GM19043 (cell line): ENCODE measurements at regions not wholly inside any gene's neighbourhood (a gene's known extent, or its start where the extent isn't known, plus 50 kb on each side); places are given as distances from the start of the nearest gene placed in this dataset.

Experiments used
- ATAC-seq: cut with Tn5 transposase; IDR thresholded peaks from one replicate; pipeline ENCODE4 v1.9.1; 2021; ENCODE audit warnings: low read depth; ENCODE audit not compliant: unreplicated experiment

GRCh38 chr6:92559003-92559402, 860.4 kb downstream of the EPHA7 start:
- ATAC-seq = no peak

GRCh38 chr6:92550501-92550900, 868.9 kb downstream of the EPHA7 start:
- ATAC-seq = no peak

DNA sequence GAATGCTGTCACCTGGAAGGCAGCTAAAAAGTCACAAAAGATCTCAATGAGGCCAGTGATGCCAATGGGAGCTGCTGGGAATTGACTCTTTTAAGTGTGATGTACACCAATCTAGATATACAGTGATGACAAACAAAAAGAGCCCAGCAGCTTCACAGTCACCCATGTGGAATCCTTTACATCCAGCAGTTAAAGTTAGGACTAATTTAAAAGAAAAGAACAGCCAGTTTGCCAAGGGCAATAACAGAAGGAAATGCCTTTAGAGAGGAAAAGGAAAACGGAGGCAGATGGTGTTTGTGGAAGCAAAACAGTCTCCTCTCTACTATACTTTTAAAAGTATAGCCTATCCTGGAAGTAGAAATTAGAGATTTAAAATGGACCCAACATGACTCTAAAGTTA, 873.5 kb downstream of the EPHA7 start:
- ATAC-seq = no peak

GRCh38 chr6:92541448-92542060, 877.8 kb downstream of the EPHA7 start:
- no peak for ATAC-seq

GRCh38 chr6:92538926-92539325, 880.4 kb downstream of the EPHA7 start:
- no peak for ATAC-seq

DNA sequence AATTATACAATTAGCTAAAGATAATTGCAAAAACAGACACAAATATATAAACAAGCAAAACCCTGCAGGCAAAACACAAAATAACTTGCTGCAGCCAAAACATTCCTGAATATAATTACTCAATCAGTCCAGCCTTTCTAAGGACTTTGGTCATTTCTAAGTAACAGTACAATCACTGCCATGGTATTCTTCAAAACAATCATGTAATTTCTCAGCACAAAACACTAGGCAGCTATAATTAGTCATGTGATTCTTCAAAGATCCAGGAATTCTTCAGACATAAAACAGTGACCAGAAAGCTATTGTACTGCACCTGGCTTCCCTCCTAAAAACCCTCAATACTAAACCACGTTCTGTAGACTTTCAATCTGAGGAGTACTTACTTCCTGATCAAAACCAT, 881.1 kb downstream of the EPHA7 start:
- no peak for ATAC-seq

DNA sequence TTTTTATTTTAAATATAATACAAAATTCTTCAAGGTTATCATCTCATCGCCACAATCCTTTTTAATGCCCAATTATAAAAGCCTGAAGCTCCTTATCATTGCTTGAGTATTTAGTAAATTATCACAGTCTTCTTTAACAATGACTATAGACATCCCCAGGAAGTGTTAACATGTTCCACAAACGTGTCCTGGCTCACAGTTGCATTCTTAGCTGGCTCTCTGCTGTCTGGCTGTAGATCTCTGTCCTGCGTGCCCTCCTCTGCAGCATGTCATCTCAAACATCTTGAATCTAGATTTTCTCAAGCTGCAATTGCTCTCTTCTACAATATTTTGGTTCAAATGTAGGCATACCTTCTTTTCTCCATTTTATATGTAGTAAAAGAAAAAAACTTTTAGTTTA, 885.2 kb downstream of the EPHA7 start:
- no peak for ATAC-seq

DNA sequence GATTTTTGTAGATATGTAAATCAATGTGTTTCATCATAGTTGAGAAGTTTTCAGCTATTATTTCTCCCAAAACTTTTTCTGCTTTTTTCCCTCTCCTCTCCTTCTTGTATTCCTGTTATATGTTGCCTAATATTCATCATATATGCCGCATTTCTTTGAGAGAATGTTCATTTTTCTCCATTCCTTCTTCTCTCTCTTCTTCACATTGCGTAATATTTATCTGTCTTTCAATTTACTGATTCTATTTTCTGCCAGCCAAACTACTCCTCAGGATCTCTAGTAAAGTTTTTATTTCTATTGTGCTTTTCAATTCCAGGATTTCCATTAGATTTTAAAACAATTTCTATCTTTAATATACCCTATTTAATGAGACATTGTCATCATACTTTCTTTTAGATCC, 896.8 kb downstream of the EPHA7 start:
- no peak for ATAC-seq

GRCh38 chr6:92521553-92521952, 897.8 kb downstream of the EPHA7 start:
- ATAC-seq = no peak

DNA sequence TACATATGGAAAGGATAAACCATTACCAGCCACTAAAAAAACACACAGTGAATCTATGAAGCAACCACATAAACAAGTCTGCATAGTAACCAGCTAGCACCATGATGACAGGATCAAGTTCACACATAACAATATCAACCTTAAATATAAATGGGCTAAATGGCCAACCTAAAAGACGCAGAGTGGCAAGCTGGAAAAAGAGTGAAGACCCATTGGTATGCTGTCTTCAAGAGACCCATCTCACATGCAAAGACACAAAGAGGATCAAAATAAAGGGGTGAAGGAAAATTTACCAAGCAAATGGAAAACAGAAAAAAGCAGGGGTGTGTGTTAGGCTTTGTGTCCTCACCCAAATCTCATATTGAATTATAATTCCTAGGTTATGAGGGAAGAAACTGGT, 909.2 kb downstream of the EPHA7 start:
- no peak for ATAC-seq

GRCh38 chr6:92507552-92507951, 911.8 kb downstream of the EPHA7 start:
- ATAC-seq = no peak

GRCh38 chr6:92504509-92504908, 914.9 kb downstream of the EPHA7 start:
- ATAC-seq = no peak

DNA sequence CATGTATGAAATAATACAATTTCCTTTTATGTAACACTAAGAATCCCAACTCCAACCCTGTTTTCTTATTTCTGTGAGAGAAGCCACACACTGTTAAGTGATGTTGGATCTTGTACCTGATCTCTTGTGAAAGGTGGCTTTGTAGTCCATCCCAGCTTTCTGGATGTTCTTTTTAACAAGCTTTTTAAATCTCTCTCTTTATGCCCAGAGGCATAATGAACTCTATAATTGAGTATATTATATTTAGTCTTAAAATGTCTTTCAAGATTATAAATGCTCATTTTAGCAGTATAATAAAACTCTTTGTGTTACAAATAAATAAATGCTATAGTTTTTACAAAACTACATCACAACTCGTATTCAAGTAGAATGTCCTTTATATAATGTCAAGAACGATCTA, 922.1 kb downstream of the EPHA7 start:
- no peak for ATAC-seq

- ATAC-seq = no peak
Observed at GRCh38 chr6:92496527-92496926, 922.8 kb downstream of the EPHA7 start.

DNA sequence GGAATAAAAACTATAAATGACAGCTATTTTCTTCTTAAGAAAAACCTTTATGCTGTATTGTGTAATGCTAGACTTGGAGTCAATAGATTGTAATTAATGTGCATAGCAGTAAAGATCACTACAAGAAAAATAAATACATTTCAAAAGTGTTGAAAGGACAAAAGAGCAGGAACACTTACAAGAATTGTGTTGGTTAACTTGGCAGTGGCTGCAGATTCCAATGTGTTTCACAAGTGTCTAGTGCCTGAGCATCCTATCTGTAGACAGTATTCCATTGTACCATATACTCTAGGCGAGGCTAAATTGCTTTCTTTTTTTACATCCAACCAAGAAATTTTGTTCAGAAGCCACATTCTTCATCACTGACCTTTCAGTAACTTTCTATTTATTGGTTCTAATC, 924.1 kb downstream of the EPHA7 start:
- no peak for ATAC-seq

GRCh38 chr6:92485487-92485886, 933.9 kb downstream of the EPHA7 start:
- ATAC-seq = no peak

DNA sequence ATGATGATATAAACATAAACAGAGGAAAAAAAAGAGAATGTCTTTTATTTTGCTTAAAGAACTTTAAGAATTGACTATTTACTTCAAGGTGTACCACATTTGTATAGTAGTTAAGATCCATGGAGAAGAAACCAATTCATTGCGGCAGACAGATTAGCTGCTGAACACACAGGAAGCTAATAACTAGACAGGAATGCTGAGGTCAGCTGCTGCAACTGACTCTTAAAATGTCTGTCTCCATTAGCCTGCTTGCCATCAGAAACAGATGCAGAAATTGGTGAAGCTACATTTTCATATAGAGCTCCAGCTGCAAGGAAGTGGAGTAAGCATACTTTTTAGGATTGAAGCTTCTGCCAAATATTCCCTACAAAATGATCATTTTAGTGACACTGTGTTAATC, 939.5 kb downstream of the EPHA7 start:
- no peak for ATAC-seq

DNA sequence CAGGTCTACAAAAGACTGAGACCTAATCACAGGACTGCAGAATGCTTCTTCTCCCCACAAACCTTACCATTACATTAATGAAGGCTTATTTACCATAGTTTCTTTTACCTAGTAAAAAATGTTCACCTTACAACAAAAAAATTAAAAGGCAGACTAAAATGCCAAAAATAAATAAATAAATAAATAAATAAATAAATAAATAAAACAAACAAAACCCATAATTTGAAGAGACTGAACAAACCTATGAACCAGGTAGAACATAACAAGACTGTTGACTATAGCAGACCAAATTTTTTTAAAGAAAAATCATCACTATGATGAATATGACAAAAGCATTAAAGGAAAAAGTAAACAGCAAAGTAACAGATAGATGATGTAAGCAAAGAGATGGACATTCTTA, 946.3 kb downstream of the EPHA7 start:
- no peak for ATAC-seq

- ATAC-seq = no peak
Observed at GRCh38 chr6:92469186-92469828, 950.1 kb downstream of the EPHA7 start.

- ATAC-seq = no peak
Observed at GRCh38 chr6:92468066-92468465, 951.3 kb downstream of the EPHA7 start.

- no peak for ATAC-seq
Observed at GRCh38 chr6:92460133-92460532, 959.2 kb downstream of the EPHA7 start.

DNA sequence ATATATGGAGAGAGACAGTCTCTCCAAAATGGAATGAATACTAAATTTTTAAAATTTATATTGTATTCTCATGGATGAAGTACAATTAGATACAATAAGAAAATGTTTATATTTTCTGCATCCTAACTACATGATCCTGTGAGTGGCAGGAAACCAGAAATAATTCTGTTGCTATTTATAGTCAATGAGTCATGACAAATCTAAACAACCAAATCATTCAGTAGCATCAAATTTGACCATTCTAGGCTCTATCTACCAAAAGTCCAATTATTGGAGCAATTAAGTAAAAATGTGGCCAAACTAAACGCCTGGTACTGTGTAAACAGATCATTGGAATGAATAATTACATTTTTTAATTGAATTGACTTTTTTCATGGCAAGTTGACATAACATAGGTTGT, 959.8 kb downstream of the EPHA7 start:
- ATAC-seq = no peak

- no peak for ATAC-seq
Observed at GRCh38 chr6:92446052-92446451, 973.3 kb downstream of the EPHA7 start.
